Astrocyte (in vitro differentiated cells and primary cell): ENCODE measurements at regions not wholly inside any gene's neighbourhood (a gene's known extent, or its start where the extent isn't known, plus 50 kb on each side); places are given as distances from the start of the nearest gene placed in this dataset.

Experiments used
- DNase-seq: peaks from one replicate; pipeline ENCODE4 v3.0.0-alpha.2; 2010; ENCODE audit warnings: low read depth
- FAIRE-seq: peaks from 2 replicates; lab custom pipeline; 2011; peaks lifted over from hg19 to GRCh38; lab: Jason Lieb, UNC
- H2AFZ ChIP-seq: 2 replicates; pipeline ENCODE4 v1.6.0; 2012; ENCODE audit warnings: low read depth, low read length, inconsistent platforms
- H3K27ac ChIP-seq: 2 replicates; pipeline ENCODE4 v1.5.1; 2011; ENCODE audit warnings: low read depth, low read length, inconsistent platforms
- H3K27me3 ChIP-seq: 2 replicates; pipeline ENCODE4 v1.6.0; 2011; ENCODE audit warnings: low read length, inconsistent platforms; ENCODE audit not compliant: insufficient read depth
- H3K36me3 ChIP-seq: 2 replicates; pipeline ENCODE4 v1.5.1; 2011; ENCODE audit warnings: low read length, inconsistent platforms; ENCODE audit not compliant: insufficient read depth
- H3K4me1 ChIP-seq: 2 replicates; pipeline ENCODE4 v1.5.1; 2011; ENCODE audit warnings: low read length, inconsistent platforms; ENCODE audit not compliant: insufficient read depth
- H3K4me2 ChIP-seq: 2 replicates; pipeline ENCODE4 v1.6.0; 2012; ENCODE audit warnings: low read length, inconsistent platforms
- H3K4me3 ChIP-seq: 2 replicates; pipeline ENCODE4 v1.5.1; 2011; ENCODE audit warnings: low read depth, mild to moderate bottlenecking, low read length, inconsistent platforms; ENCODE audit not compliant: insufficient read depth
- H3K79me2 ChIP-seq: 2 replicates; pipeline ENCODE4 v1.6.0; 2012; ENCODE audit warnings: mild to moderate bottlenecking, low read length, inconsistent platforms; ENCODE audit not compliant: insufficient read depth
- H3K9ac ChIP-seq: 2 replicates; pipeline ENCODE4 v1.6.0; 2012; ENCODE audit warnings: mild to moderate bottlenecking, low read length, inconsistent platforms
- H3K9me3 ChIP-seq: 2 replicates; pipeline ENCODE4 v1.5.1; 2012; ENCODE audit warnings: low read depth, mild to moderate bottlenecking, low read length, inconsistent platforms; ENCODE audit not compliant: insufficient read depth
- H4K20me1 ChIP-seq: 2 replicates; pipeline ENCODE4 v1.6.0; 2012; ENCODE audit warnings: low read length, inconsistent platforms; ENCODE audit not compliant: insufficient read depth
- H3K27ac Mint-ChIP-seq: one replicate; pipeline ENCODE4 v1.8.0; 2021; ENCODE audit warnings: mild to moderate bottlenecking, mixed read lengths; ENCODE audit not compliant: unreplicated experiment
- H3K27me3 Mint-ChIP-seq: one replicate; pipeline ENCODE4 v1.8.0; 2021; ENCODE audit warnings: low read depth, mixed read lengths; ENCODE audit not compliant: unreplicated experiment
- H3K36me3 Mint-ChIP-seq: one replicate; pipeline ENCODE4 v1.8.0; 2021; ENCODE audit warnings: low read depth, mixed read lengths; ENCODE audit not compliant: unreplicated experiment
- H3K4me1 Mint-ChIP-seq: one replicate; pipeline ENCODE4 v1.8.0; 2021; ENCODE audit warnings: low read depth, mixed read lengths; ENCODE audit not compliant: unreplicated experiment
- H3K4me3 Mint-ChIP-seq: one replicate; pipeline ENCODE4 v1.8.0; 2021; ENCODE audit warnings: mild to moderate bottlenecking, moderate library complexity, mixed read lengths; ENCODE audit not compliant: unreplicated experiment
- H3K9me3 Mint-ChIP-seq: one replicate; pipeline ENCODE4 v1.8.0; 2021; ENCODE audit warnings: mild to moderate bottlenecking, mixed read lengths; ENCODE audit not compliant: unreplicated experiment
- EZH2 ChIP-seq: IDR thresholded peaks from 2 replicates; pipeline ENCODE4 v1.6.1; 2012; ENCODE audit warnings: mild to moderate bottlenecking, low read length, inconsistent platforms; ENCODE audit not compliant: insufficient read depth
- TF ChIP-seq, protein P1 (sequence below): IDR thresholded peaks from 2 replicates; pipeline ENCODE4 v1.5.1; 2011; ENCODE audit warnings: low read depth, mild to moderate bottlenecking, inconsistent platforms, low read length, moderate library complexity; ENCODE audit not compliant: insufficient read depth

DNA sequence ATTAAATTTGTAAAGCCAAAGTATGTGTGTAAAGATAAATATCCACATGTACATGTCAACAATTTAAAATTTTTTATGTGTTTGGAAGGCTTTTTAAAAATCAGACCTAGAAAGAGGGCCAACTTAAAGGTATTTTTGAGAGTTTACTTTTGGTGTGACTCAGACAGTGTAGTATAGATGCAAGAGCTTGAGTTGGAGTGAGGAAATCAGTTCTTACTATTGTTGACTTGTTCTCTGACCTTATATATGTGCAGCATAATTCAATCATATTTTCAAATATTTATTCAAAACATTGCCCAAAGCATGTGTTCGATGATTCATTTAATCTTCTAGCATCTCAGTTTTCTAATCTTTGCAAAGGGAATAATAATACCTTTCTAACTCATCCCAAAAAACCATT lies 243.7 kb upstream of the PRKCQ start:
- no peaks in the 10 kb centered on the region for H4K20me1 ChIP-seq
- H3K27ac Mint-ChIP-seq: no peak overlapping the region
- no peak overlapping the region for H3K4me3 Mint-ChIP-seq
- H3K27me3 Mint-ChIP-seq: peaks cover 10% of the 10 kb centered on the region
- TF ChIP-seq, protein P1, sequence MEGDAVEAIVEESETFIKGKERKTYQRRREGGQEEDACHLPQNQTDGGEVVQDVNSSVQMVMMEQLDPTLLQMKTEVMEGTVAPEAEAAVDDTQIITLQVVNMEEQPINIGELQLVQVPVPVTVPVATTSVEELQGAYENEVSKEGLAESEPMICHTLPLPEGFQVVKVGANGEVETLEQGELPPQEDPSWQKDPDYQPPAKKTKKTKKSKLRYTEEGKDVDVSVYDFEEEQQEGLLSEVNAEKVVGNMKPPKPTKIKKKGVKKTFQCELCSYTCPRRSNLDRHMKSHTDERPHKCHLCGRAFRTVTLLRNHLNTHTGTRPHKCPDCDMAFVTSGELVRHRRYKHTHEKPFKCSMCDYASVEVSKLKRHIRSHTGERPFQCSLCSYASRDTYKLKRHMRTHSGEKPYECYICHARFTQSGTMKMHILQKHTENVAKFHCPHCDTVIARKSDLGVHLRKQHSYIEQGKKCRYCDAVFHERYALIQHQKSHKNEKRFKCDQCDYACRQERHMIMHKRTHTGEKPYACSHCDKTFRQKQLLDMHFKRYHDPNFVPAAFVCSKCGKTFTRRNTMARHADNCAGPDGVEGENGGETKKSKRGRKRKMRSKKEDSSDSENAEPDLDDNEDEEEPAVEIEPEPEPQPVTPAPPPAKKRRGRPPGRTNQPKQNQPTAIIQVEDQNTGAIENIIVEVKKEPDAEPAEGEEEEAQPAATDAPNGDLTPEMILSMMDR: no peak
- TF ChIP-seq EZH2: no peak
- no peaks in the 10 kb centered on the region for H3K36me3 ChIP-seq
- no peaks in the 10 kb centered on the region for H3K79me2 ChIP-seq
- H3K4me2 ChIP-seq: no peak overlapping the region
- no peak overlapping the region for H3K9ac ChIP-seq
- no peaks in the 10 kb centered on the region for H3K4me1 ChIP-seq
- no peak overlapping the region for H2AFZ ChIP-seq
- H3K27me3 ChIP-seq: no peaks in the 10 kb centered on the region
- no peak for FAIRE-seq
- H3K9me3 Mint-ChIP-seq: no peaks in the 10 kb centered on the region
- no peak overlapping the region for H3K4me3 ChIP-seq
- no peaks in the 10 kb centered on the region for H3K4me1 Mint-ChIP-seq
- no peaks in the 10 kb centered on the region for H3K36me3 Mint-ChIP-seq
- no peaks in the 10 kb centered on the region for H3K9me3 ChIP-seq
- no peak for DNase-seq
- H3K27ac ChIP-seq: no peak overlapping the region

GRCh38 chr10:6819301-6819700 lies 239.2 kb upstream of the PRKCQ start:
- no peak overlapping the region for H2AFZ ChIP-seq

DNA sequence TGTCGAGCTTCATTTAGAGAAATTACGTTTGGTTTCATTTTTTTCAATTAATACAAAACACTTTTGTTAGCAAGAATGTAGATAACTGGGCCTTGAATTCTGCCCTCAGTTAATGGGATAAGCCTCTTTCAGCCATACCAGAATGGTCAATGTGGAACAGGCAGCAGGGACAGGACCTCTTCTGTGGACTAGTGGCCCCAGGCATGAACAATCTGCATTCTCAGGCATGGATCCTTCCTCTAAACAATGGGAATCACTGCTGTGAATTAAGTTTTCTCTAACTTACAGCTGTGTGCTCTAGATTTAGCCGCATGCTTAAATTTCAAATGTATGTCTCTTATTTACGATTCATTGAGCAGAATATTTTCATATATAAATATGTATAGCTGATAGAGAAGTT lies 237.7 kb upstream of the PRKCQ start:
- H3K27ac Mint-ChIP-seq: no peak overlapping the region
- no peak for FAIRE-seq
- TF ChIP-seq, protein P1: no peak
- no peak for TF ChIP-seq EZH2
- H3K4me2 ChIP-seq: no peak overlapping the region
- H3K27me3 ChIP-seq: no peaks in the 10 kb centered on the region
- no peak overlapping the region for H2AFZ ChIP-seq
- H3K4me1 Mint-ChIP-seq: no peaks in the 10 kb centered on the region
- no peaks in the 10 kb centered on the region for H3K36me3 ChIP-seq
- H3K9me3 ChIP-seq: no peaks in the 10 kb centered on the region
- H3K27me3 Mint-ChIP-seq: peaks cover 11% of the 10 kb centered on the region
- no peaks in the 10 kb centered on the region for H3K79me2 ChIP-seq
- no peaks in the 10 kb centered on the region for H4K20me1 ChIP-seq
- no peak overlapping the region for H3K4me3 ChIP-seq
- no peaks in the 10 kb centered on the region for H3K9me3 Mint-ChIP-seq
- no peaks in the 10 kb centered on the region for H3K36me3 Mint-ChIP-seq
- no peaks in the 10 kb centered on the region for H3K4me1 ChIP-seq
- H3K4me3 Mint-ChIP-seq: no peak overlapping the region
- no peak for DNase-seq
- no peak overlapping the region for H3K9ac ChIP-seq
- no peak overlapping the region for H3K27ac ChIP-seq

More at GRCh38 chr10:6819301-6819700, 239.2 kb upstream of the PRKCQ start:
- Histone ChIP-seq H3K4me1 (no peaks in the 10 kb centered on the region), H3K4me3 (no peak overlapping the region), H3K36me3 (no peaks in the 10 kb centered on the region), H4K20me1 (no peaks in the 10 kb centered on the region), H3K9me3 (no peaks in the 10 kb centered on the region), H3K4me2 (no peak overlapping the region), H3K27ac (no peak overlapping the region), H3K27me3 (no peaks in the 10 kb centered on the region), H3K9ac (no peak overlapping the region), H3K79me2 (no peaks in the 10 kb centered on the region)
- Mint-ChIP-seq H3K27me3 (peaks cover 11% of the 10 kb centered on the region), H3K36me3 (no peaks in the 10 kb centered on the region), H3K27ac (no peak overlapping the region), H3K4me1 (no peaks in the 10 kb centered on the region), H3K9me3 (no peaks in the 10 kb centered on the region), H3K4me3 (no peak overlapping the region)
- TF ChIP-seq EZH2: no peak
- TF ChIP-seq, protein P1: no peak
- no peak for DNase-seq
- no peak for FAIRE-seq
